ENCODE measurements at regions not wholly inside any gene's neighbourhood (a gene's known extent, or its start where the extent isn't known, plus 50 kb on each side); places are given as distances from the start of the nearest gene placed in this dataset.

DNA sequence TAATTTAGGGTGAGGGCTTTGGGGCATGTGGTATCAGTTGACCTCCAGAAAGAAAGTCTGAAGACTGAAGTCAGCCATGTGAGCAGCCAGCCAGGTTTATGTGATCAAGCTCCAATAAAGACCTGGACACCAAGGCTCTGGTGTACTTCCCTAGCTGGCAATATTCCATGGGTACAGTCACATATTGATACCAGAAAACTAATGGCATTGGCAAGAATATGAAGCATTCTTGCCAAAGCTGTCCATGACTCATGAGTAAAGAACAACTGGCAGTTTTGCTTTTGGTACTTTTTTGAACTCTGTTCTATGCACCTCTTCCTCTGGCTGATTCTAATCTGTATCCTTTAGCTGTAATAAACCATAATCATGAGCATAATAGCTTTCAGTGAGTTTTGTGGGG is 415.3 kb upstream of the CAMK1G start:
- TF ChIP-seq, protein P1, sequence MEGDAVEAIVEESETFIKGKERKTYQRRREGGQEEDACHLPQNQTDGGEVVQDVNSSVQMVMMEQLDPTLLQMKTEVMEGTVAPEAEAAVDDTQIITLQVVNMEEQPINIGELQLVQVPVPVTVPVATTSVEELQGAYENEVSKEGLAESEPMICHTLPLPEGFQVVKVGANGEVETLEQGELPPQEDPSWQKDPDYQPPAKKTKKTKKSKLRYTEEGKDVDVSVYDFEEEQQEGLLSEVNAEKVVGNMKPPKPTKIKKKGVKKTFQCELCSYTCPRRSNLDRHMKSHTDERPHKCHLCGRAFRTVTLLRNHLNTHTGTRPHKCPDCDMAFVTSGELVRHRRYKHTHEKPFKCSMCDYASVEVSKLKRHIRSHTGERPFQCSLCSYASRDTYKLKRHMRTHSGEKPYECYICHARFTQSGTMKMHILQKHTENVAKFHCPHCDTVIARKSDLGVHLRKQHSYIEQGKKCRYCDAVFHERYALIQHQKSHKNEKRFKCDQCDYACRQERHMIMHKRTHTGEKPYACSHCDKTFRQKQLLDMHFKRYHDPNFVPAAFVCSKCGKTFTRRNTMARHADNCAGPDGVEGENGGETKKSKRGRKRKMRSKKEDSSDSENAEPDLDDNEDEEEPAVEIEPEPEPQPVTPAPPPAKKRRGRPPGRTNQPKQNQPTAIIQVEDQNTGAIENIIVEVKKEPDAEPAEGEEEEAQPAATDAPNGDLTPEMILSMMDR (tag by site-specific recombination; IDR thresholded peaks at IDR 0.05): no peak
- TF ChIP-seq ZNF416 (tag by site-specific recombination; IDR thresholded peaks at IDR 0.05) (no peak), OVOL3 (tag by site-specific recombination; IDR thresholded peaks at IDR 0.05) (no peak), ZNF561 (tag by site-specific recombination; IDR thresholded peaks at IDR 0.05; ENCODE audit: borderline replicate concordance) (no peak), ZNF133 (tag by site-specific recombination; IDR thresholded peaks at IDR 0.05) (no peak)
- TF ChIP-seq, protein P2, sequence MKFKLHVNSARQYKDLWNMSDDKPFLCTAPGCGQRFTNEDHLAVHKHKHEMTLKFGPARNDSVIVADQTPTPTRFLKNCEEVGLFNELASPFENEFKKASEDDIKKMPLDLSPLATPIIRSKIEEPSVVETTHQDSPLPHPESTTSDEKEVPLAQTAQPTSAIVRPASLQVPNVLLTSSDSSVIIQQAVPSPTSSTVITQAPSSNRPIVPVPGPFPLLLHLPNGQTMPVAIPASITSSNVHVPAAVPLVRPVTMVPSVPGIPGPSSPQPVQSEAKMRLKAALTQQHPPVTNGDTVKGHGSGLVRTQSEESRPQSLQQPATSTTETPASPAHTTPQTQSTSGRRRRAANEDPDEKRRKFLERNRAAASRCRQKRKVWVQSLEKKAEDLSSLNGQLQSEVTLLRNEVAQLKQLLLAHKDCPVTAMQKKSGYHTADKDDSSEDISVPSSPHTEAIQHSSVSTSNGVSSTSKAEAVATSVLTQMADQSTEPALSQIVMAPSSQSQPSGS (tag by site-specific recombination; IDR thresholded peaks at IDR 0.05; ENCODE audit: low read depth): no peak
